ENCODE measurements at regions not wholly inside any gene's neighbourhood (a gene's known extent, or its start where the extent isn't known, plus 50 kb on each side); places are given as distances from the start of the nearest gene placed in this dataset.
"Not testable (repeated sequence)": the region's sequence is repeated elsewhere in the genome, so short reads cannot be mapped to it uniquely, and the experiment has no call there.

DNA sequence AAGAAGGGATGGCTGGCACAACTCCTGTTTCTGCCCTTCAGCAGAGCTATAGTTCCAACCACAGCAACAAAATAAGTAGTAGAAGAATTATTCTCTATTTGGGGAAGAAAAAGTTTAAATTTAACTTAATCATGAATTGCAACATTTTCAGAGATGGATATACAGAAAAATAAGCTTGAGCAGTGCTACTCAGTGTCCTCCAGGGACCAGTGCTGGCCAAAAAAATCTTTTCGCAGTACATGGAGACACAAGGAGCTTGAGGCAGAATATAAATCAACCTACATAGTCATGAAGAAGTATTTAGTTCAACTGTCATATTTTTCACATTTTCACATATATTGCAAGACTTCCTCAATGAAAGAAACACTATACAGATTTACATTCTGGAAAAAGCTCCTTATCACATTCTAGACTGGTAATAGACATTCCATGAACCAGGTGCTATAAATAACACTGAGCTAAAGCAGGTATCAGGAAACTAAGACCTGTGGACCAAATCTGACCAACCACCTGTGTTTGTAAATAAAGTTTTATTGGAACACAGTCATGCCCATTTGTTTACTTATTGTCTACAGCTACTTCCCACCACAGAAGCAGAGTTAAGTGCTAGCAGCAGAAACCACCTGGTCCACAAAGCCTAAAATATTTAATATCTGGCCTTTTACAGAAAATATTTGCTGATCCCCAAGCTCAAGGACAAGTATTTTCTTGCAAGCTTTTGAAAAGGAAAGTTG lies 101.9 kb downstream of the RGS21 start:
- intact Hi-C loops (cut with micrococcal nuclease), result no loop called here

DNA sequence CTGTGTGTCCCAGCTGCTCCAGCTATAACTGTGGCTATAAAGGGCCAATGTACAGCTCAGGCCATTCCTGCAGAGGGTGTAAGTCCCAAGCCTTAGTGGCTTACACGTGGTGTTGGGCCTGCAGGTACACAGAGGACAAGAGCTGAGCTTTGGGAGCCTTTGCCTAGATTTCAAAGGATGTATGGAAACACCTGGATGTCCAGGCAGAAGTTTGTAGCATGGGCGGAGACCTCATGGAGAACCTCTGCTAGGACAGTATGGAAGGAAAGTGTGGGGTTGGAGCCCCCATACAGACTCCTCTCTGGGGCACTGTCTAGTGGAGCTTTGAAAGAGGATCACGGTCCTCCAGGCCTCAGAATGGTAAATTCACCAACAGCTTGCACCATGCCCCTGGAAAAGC lies 113.9 kb downstream of the RGS21 start:
- intact Hi-C loops (cut with micrococcal nuclease), result no loop called here

DNA sequence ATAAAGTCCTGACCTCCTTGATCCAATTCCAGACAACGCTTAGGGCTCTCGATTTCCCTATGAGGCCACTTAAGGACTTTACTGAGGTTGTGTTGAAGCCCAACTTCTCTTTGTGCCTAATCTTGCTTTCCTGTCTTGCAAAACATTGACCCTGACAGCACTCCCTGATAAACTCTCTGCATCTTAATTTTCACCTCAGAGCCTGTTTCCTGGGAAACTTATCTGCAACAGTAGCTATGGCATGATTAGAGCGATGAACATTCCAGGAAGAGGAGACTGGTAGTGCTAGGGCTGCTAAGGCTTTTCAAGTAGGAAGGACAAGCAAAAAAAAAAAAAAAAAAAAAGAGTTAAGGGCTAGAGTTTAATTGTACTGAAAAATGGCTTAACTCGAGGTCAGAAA lies 118.9 kb downstream of the RGS21 start:
- intact Hi-C loops (cut with micrococcal nuclease), result no loop called here

DNA sequence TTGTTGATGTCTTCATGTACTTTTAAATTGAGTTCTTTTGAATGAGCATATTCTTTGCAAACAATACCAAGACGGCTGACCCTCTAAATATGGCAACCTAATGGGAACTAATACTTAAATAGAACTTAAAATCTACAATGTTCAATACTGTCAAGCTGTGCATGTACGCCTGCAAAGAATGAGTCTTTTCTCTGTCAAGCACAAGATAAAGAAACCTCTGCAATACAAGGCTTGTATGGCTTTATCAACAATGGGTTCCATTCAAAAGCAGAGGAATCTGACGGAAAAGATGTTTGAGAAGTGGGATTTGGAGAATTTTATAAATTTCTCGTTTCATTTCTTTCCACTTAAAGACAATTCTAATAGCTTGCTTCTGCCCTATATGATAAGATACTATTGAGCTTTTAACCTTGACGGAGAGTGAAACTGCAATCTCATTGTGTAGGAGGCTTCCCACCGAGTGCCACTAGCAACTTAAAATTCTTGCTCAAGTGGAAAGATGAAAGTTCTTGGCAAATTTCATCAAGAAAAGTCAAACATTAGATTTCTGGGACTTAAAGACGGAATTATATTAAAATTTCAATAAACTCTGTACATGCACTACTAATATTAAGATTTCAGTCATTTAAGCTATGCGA lies 119.8 kb downstream of the RGS21 start:
- intact Hi-C loops (cut with micrococcal nuclease), result no loop called here

DNA sequence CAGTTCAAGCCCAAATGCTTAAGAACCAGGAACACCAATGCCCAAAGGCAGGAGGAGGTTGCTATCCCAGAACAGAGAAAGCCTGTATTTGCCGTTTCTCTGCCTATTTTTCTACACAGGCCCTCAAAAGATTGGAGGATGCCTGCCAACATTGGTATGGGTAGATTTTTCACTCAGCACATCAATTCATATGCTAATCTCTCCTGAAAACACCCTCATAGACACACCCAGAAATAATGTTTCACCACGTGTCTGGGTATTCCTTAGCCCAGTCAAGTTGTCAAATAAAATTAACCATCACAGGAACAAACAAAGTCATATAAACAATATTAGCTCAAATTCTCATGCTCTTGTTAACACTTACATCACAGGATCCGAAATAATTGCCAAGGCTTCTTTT lies 121.9 kb downstream of the RGS21 start:
- intact Hi-C loops (cut with micrococcal nuclease), result no loop called here

DNA sequence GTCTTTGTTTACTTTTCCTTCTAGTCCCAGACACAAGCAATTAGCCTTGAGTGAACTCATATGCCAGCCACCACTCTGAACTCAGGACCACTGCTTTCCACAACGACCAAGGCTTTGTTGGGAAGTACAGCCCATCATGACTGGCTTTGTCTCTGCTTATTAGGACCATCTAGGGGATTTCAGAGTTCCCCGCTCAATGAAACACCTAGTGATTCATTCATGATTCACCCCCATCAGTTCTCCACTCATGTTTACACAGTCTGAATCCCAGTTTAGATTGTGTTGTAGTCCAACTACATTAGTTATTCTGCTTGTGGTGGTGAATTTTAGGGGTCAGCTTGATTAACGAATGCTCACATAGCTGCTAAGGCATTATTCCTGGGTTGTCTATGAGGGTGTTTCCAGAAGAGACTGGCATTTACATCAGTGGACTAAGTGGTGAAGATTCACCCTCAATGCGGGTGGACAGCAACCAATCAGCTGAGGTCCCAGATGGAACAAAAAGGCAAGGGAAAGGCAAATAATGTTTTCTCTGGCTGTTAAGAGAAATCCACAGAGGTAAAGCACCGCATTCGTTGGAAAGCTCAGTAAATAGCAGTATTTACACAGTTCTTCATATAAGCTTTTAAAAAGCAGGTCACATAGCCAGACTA lies 122.7 kb downstream of the RGS21 start:
- intact Hi-C loops (cut with micrococcal nuclease), result loop anchor here (10.0 kb wide), 1 partner anchor 435 kb away; no protein-coding TSS in a partner anchor

DNA sequence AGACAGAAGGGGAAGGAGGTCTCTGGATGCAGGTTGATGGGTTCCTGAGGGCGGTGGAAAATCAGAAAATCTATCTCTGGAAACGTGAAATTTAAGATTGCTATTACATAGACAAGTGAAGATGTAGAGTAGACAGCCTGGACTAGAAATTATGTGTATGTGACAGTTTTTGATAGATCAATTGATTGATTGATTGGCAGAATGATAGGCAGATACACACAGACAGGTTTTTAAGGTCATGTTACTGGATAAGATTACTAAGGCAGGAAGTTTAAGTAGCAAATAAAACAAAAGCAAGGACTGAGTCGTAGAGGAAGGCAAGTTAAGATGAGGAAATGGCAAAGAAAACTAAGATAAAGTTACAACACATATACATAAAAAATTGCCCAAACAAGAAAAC lies 124.7 kb downstream of the RGS21 start:
- intact Hi-C loops (cut with micrococcal nuclease), result loop anchor here (10.0 kb wide), 1 partner anchor 437 kb away; no protein-coding TSS in a partner anchor

DNA sequence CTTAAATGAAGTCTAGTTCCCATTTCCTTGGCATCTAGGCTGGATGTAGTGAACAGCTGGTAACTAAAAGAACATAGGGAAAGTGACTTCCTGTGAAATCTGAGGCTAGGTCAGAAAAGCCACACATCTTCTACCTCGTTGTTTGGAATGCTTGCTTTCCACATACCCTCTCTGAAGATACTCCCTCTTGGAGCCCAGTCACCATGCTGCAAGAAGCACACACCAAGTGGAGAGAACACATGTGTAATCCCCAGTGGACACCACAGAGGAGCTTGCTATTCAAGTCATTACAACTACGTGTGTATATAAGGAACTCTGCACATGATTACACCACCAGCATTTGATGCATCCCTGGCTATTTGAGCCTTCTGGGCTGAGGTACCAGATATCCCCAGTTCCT lies 125.9 kb downstream of the RGS21 start:
- intact Hi-C loops (cut with micrococcal nuclease), result loop anchor here (10.0 kb wide), 1 partner anchor 438 kb away; no protein-coding TSS in a partner anchor

DNA sequence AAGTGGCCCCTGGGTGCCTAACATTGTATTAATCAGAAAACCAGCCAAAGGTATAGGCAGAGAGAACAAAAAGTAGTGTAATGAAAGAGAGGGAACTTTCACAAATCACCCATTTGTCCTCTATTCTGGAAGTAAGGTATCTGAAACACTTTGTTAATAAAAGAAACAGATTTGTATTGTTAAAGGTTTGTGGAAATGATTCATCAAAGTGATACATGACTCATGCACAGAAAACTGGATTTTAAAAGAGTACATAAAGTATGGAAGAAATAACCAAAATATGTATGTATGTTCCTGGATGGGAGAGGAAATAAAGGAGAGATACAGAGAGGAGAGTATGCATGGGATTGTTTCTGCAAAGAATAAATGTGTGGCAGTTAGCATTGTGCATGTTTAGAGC lies 126.8 kb downstream of the RGS21 start:
- intact Hi-C loops (cut with micrococcal nuclease), result loop anchor here (10.0 kb wide), 1 partner anchor 439 kb away; no protein-coding TSS in a partner anchor

DNA sequence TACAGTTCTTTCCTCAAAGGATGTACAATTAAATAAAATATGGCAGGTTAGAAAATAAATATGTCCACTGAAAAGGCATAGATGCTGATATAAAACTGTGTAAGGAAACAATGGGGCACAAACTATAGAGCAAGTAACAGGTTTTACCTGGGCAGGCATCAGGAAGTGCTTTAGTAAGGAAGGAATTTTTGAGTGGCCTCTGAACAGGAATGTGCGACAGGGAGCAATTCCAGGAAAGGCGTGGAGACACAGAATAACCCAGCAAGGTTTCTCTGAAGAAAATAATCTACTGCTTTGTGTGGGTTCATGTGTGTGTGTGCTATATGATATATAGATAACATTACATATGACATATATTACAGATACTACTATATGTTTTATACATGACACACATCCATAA lies 128.4 kb downstream of the RGS21 start:
- intact Hi-C loops (cut with micrococcal nuclease), result loop anchor here (10.0 kb wide), 1 partner anchor 440 kb away; no protein-coding TSS in a partner anchor

DNA sequence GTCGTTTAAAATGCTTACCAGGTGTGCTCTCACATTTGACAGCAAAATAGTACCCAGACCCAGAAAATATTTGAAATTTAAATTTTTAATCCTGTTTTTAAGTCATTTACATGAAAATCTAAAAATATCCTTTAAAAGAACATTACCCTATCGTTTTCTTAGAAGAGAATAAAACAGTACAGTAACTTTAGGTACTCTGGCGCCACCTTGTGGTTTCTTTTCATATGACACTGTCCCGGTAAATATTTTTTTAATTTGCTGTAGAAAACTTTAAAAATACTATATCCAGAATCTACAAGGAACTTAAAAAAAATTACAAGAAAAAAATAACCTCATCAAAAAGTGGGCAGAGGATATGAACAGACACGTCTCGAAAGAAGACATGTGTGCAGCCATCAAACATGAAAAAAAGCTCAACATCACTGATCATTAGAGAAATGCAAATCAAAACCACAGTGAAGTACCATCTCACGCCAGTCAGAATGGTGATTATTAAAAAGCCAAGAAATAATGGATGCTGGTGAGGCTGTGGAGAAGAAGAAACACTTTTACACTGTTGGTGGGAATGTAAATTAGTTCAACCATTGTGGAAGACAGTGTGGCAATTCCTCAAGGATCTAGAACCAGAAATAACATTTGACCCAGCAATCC lies 129.2 kb downstream of the RGS21 start:
- intact Hi-C loops (cut with micrococcal nuclease), result loop anchor here (10.0 kb wide), 1 partner anchor 441 kb away; no protein-coding TSS in a partner anchor

DNA sequence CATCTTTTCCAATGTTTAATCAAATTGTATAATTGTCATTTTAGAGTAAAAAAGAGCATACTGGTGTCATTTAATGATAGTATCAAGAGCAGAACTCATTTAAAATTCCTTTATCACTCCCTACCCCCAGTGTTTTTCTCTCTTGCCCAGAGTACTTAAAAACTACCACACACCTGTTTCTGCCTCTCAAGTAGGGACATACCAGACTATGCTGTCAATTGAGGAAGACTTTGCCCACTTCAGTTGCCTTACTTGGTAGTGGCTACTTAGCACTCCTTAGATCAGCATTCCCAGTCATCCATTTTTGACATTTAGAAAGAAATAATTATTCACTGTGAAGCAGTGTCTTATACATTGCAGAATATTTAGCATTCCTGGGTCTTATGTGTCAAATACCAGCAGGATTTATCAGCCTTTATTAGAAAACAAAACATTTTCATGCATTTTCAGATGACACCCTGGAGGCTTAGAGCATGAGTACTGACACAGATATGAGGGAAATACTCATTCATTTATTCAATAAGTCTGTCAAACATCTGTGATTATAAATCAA lies 127.5 kb upstream of the RGS1 start:
- intact Hi-C loops (cut with micrococcal nuclease), result loop anchor here (10.0 kb wide), 1 partner anchor 443 kb away; no protein-coding TSS in a partner anchor

DNA sequence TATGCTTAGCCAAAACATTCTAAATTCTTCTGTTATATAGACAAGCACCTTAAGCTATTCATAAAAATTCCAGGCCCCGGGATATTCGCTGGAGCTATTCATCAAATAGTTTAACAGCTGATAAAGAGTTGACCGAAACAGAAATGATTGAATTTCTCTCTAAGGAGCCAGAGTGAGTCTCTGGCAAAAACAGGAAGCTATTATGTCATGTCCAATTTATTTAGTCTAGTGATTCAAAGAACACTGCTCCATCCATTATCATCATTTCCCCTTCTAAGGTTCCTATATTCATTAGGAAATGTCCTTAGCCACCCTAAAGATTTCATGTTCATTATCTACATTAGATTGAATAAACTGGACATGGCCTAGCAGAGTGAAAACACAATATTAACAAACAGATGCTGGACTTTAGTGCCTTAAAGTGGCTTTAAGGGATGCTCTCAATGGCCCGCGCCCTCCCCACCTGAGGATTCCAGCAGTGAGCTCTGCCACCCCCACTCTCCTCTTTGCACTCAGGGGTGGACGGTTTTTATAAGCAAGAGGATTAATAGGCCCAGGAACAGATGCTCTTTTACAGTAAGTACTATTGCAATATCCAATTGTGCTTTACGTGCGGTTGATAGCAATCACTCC lies 122.1 kb upstream of the RGS1 start:
- intact Hi-C loops (cut with micrococcal nuclease), result no loop called here

DNA sequence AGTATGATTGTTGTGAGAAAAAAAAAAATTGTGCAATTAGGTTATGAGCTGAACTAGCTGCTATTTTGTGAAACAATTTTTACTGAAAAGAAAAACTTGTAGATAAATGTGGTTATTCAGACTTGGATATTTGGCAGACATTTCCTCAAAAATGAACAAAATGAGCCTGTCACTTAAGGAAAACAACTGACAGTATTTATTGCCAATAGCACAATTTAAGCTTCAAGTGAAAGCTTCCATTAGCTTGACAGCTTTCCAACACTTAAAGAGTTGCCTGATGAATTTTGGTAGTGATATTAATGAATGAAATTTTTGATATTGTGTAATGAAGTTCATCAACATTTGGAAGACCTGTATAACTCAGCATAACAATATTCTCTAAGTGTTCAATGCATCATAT lies 116.1 kb upstream of the RGS1 start:
- intact Hi-C loops (cut with micrococcal nuclease), result no loop called here

DNA sequence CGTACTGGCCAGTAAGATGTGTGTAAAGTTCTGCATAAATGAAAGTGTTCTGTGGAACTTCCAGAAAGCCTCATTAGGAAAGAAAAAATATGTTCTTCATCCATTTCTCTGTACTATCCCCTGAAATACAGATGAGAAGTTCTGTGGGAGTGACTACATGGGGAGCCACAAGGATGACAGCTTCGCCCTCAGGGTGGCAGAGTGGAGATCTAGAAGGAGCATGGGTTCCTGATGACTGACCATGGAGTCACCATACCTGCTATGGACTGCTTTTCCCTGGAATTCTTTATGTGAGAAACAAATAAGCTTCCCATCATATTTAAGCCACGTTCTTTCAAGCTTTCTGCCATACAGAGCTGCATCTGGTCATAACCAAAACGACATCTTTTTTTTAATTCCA lies 113.9 kb upstream of the RGS1 start:
- intact Hi-C loops (cut with micrococcal nuclease), result no loop called here

DNA sequence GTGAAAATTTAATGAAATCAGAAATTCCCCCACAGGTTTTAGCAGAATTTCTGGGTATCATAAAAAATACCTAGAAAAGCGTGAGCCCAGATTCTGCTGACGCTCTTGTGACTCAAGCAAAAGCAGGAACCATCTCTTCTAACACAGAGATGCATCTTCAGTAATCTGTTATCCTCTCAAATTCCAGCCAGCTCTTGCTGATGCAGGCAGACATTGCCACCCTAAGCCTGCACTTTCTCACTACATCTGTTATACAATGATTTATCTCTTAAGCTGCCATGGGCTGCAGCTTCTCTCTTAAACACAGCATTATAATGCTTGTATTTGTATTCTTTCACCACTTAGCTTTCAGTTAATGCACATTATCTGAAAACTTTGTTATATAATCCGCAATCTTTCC lies 113.0 kb upstream of the RGS1 start:
- intact Hi-C loops (cut with micrococcal nuclease), result no loop called here

DNA sequence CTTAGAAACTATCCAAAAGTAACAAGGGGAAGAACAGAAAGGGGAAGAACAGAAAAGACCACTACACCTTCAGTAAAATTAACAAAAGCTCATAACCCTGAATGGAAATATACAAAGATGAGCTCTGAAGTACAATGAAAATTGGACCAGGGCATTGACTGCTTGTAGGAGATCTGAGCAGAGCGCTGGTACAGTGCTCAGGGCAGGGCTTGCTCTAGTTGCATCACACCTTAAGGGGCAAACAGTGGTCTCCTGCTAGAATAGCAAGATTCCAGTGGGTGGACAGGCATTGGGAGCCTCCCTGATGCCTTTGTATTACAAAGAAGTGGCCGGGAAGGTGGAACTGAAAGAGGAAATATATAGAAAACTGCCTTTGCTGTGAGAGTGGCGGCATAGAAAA lies 111.9 kb upstream of the RGS1 start:
- intact Hi-C loops (cut with micrococcal nuclease), result no loop called here

DNA sequence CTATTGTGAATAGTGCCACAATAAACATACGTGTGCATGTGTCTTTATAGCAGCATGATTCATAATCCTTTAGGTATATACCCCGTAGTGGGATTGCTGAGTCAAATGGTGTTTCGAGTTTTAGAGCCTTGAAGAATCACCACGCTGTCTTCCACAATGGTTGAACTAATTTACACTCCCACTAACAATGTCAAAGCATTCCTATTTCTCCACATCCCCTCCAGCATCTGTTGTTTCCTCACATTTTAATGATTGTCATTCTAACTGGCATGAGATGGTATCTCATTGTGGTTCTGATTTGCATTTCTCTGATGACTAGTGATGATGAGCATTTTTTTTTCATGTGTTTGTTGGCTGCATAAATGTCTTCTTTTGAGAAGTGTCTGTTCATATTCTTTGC lies 110.4 kb upstream of the RGS1 start:
- intact Hi-C loops (cut with micrococcal nuclease), result not testable (repeated sequence)

DNA sequence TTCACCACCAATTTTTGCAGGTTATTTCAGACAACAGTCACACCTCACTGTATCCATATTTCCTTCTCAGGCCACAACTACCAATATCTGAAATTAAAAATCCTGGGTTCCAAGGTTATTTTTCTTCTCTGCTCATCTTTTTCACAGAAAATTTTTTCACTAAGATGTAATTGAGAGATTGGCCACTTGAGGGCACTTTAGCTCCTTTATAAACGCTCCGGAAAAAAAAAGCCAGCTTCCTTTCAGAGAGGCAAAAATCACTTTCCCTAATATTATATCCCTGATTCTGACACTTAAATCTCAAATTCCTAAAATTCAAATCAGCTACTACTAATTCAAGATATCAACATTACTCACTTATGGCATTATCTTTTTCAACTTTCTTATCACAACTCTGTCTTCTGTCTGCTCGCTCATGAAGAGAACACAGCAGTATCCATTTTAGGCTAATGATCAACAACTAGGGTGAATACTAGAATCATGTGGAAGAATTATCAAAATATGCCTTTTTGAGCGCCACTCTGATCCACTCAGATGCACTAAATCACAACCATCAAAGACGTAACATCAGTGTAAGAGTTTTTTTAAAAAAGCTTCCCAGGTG lies 101.4 kb upstream of the RGS1 start:
- intact Hi-C loops (cut with micrococcal nuclease), result loop anchor here (1.0 to 5.0 kb wide), 4 partner anchors 136 to 648 kb away; partner anchors contain the start of genes CDC73 and RGS2

DNA sequence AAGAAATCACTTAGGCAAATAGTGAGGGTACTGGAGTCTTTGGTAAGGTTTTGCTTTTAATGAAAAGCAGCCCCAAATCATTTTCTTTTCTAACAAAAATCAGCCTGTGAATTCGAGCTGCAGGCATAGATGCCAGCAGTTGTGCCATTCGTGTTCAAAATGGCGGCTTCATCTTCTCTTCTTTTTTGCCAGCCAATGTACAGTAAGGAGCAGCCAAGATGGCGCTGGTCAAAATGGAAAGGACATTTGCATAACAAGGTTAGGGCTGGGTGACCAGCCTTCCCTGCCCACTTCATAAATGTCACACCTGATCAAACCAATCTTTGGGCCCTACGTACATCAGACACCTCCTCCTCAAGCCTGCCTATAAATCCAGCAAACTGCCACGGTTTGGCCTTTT lies 100.2 kb upstream of the RGS1 start:
- intact Hi-C loops (cut with micrococcal nuclease), result loop anchor here (5.0 kb wide), 1 partner anchor 42 kb away; no protein-coding TSS in a partner anchor

Measured in T-helper 2 cell treated with Interferon-gamma antibody and Interleukin-4, amounts not matched to agents 100 ng/mL and 5 ng/mL, for 36 hours (primary cell).